Coronary artery (tissue), 2 donors: ENCODE measurements at regions not wholly inside any gene's neighbourhood (a gene's known extent, or its start where the extent isn't known, plus 50 kb on each side); places are given as distances from the start of the nearest gene placed in this dataset.

Experiments
- DNase-seq: peaks from one replicate; pipeline ENCODE4 v3.0.0-alpha.2; 2017; ENCODE audit warnings: low spot score
- H3K27ac ChIP-seq, 2 donors: fragments of 200-600 bp; sonication (generic); one replicate each; pipeline ENCODE4 v1.5.1; 2016 to 2019
- H3K4me3 ChIP-seq: fragments of 200-600 bp; sonication (generic); 2 replicates; pipeline ENCODE4 v1.5.1; 2016; ENCODE audit warnings: mild to moderate bottlenecking, moderate library complexity
- CTCF ChIP-seq: fragments of 200-600 bp; sonication (generic); IDR thresholded peaks from one replicate; pipeline ENCODE4 v1.5.1; 2019; ENCODE audit warnings: antibody characterized with exemption

DNA sequence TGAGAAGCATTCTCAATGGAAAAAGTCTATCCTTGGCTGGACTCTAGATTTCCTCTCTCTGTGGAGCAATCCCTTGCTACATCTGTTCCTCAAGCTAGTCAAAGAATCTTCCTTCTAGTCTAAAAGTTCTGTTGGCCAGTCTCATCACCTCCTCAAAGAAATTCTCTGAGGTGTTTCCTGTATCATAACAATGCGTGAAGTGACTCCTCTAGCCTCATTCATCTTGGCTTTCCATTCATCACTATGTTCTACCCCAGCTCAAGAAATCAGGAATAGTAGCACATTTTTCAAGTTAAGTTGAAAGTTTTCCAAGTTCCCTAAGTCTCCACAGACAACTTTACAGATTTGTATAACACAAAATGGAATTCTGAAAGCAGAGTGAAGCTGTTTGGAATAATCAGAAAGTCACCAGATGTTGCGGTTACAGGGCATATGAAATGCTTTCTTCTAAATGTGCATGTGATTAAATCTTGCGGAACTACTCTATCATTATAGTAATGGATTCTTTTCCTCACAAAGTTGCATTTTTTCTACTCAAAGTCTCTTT lies 176.6 kb upstream of the FREM1 start:
- Histone ChIP-seq H3K27ac (no peak overlapping the region), H3K4me3 (no peak overlapping the region)
- no peak for DNase-seq
- TF ChIP-seq CTCF, result no peak

GRCh38 chr9:15086156-15086763 lies 176.0 kb upstream of the FREM1 start:
- no peak for DNase-seq
- Histone ChIP-seq H3K4me3 (no peak overlapping the region), H3K27ac (no peak overlapping the region)
- no peak for TF ChIP-seq CTCF

DNA sequence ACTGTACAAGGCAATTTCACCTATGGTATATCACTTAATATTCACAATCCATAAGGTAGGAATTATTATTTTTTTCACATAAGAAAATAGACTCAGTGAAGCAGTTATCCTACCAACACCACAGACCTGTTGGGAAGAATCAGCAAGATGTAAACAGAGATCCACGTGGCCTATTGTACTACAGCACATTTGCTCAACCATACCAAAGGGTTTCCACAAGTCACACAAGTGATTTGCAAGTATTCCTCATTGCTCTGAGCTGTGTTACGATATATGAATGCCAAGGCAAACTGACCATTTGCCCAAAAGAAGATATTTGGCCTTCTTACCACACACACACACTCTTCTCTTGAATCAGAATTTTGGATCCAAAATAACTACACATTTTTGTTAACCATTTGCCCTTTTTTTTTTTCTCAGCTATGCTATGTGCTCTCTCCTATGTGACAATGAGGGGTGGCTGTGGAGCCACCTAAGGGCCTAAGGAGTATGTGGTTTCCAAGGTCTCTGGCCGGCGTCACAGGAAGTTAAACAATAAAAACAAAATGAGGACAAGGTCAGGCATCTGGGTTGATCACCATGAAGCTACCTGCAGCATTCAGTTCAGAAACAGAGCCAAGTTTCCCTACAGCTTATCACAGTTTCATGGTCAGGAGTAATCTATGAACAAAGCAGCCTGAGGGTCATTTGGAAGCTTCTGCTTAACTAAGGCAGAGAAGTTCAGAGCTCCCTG lies 171.0 kb upstream of the FREM1 start:
- H3K27ac ChIP-seq, result no peak overlapping the region

GRCh38 chr9:15080401-15080800 lies 170.2 kb upstream of the FREM1 start:
- no peak for TF ChIP-seq CTCF
- Histone ChIP-seq H3K4me3 (no peak overlapping the region), H3K27ac (no peak overlapping the region)
- DNase-seq, result no peak

More for the DNA sequence above, 171.0 kb upstream of the FREM1 start:
- no peak overlapping the region for H3K4me3 ChIP-seq
- no peak for DNase-seq
- no peak for TF ChIP-seq CTCF

DNA sequence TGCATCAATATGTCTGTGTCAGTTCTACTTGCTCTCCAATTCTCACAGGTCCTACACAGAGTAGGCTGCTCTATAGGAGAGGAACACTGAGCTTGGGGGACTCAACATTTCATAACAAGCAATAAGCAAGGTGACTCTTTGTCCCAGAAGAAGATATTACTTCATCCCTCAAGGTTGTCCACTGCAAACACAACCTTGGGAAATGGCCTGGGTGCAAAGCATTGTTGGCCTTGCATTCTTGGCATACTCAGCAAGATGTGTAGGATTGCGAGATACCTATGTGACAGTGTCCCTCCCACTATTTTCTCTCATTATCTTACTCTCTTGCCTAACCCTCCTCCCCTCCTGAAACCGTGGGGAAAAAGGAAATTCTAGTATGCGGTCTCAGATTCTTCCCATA lies 169.8 kb upstream of the FREM1 start:
- TF ChIP-seq CTCF, result no peak
- H3K27ac ChIP-seq, result no peak overlapping the region
- no peak for DNase-seq
- no peak overlapping the region for H3K4me3 ChIP-seq

GRCh38 chr9:15077946-15078729 lies 167.9 kb upstream of the FREM1 start:
- H3K4me3 ChIP-seq, result no peak overlapping the region
- DNase-seq, result no peak
- H3K27ac ChIP-seq, result no peak overlapping the region
- TF ChIP-seq CTCF, result no peak
